PC-3 (cell line): ENCODE measurements at regions not wholly inside any gene's neighbourhood (a gene's known extent, or its start where the extent isn't known, plus 50 kb on each side); places are given as distances from the start of the nearest gene placed in this dataset.
A peak's percentile ranks its signal among the peaks of the same experiment; 100 is the strongest.

ENCODE experiments used
- ATAC-seq: fragments of 200-7000 bp; cut with Tn5 transposase; 2 replicates; pipeline ENCODE4 v1.9.1; 2020; ENCODE audit warnings: mild to moderate bottlenecking, moderate library complexity
- BruUV-seq: library from RNA; stranded (reverse); fragments of 400-500 nt; replicated peaks from 2 replicates; lab custom pipeline; 2021; lab: Mats Ljungman, UMichigan
- CTCF ChIA-PET: fragments of 300-600 bp; sonication (Branson Sonifier 250); formaldehyde crosslinking; loops from one replicate; lab custom pipeline; 2022; ENCODE audit warnings: antibody characterized with exemption; lab: Charles Lee
- POLR2A ChIA-PET: fragments of 300-600 bp; sonication (Branson Sonifier 250); formaldehyde crosslinking; loops from one replicate; lab custom pipeline; 2022; ENCODE audit warnings: antibody characterized with exemption; ENCODE audit not compliant: unreplicated experiment; lab: Charles Lee
- DNase-seq: peaks from one replicate; pipeline ENCODE4 v3.0.0-alpha.2; 2015
- H2AFZ ChIP-seq: fragments of 300-600 bp; sonication (generic); 2 replicates; pipeline ENCODE4 v1.6.0; 2016; ENCODE audit warnings: antibody characterized with exemption, low read length
- H3F3A ChIP-seq: fragments of 300-600 bp; sonication (generic); one replicate; pipeline ENCODE4 v1.6.0; 2017; ENCODE audit warnings: antibody characterized with exemption, low read length, control low read depth, mild to moderate bottlenecking; ENCODE audit not compliant: unreplicated experiment
- H3K27ac ChIP-seq: fragments of 300-600 bp; sonication (generic); 2 replicates; pipeline ENCODE4 v1.5.1; 2016; ENCODE audit warnings: mild to moderate bottlenecking, low read length
- H3K27me3 ChIP-seq: fragments of 300-600 bp; sonication (generic); 2 replicates; pipeline ENCODE4 v1.6.1; 2016; ENCODE audit warnings: low read length, mixed read lengths
- H3K36me3 ChIP-seq: fragments of 300-600 bp; sonication (generic); 2 replicates; pipeline ENCODE4 v1.6.1; 2016; ENCODE audit warnings: low read depth, mixed run types, low read length, mixed read lengths
- H3K4me1 ChIP-seq: fragments of 300-600 bp; sonication (generic); 2 replicates; pipeline ENCODE4 v1.5.1; 2016; ENCODE audit warnings: low read length; ENCODE audit not compliant: insufficient read depth
- H3K4me2 ChIP-seq: fragments of 300-600 bp; sonication (generic); 2 replicates; pipeline ENCODE4 v1.6.0; 2016; ENCODE audit warnings: low read length
- H3K4me3 ChIP-seq: fragments of 300-600 bp; sonication (generic); 2 replicates; pipeline ENCODE4 v1.5.1; 2016; ENCODE audit warnings: mild to moderate bottlenecking, low read length, mixed read lengths
- H3K79me2 ChIP-seq: fragments of 300-600 bp; sonication (generic); 2 replicates; pipeline ENCODE4 v1.6.1; 2017; ENCODE audit warnings: low read length, mixed read lengths
- H3K9ac ChIP-seq: fragments of 300-600 bp; sonication (generic); 2 replicates; pipeline ENCODE4 v1.6.0; 2016; ENCODE audit warnings: mild to moderate bottlenecking, low read length
- H3K9me2 ChIP-seq: fragments of 300-600 bp; sonication (generic); replicated peaks from 2 replicates; pipeline ENCODE4 v1.6.1; 2016; ENCODE audit warnings: mixed run types, low read length, mixed read lengths
- H3K9me3 ChIP-seq: fragments of 300-600 bp; sonication (generic); 2 replicates; pipeline ENCODE4 v1.6.1; 2016; ENCODE audit warnings: low read length, mixed read lengths
- H4K20me1 ChIP-seq: fragments of 300-600 bp; sonication (generic); 2 replicates; pipeline ENCODE4 v1.6.1; 2016; ENCODE audit warnings: low read length, mixed read lengths
- CTCF ChIP-seq: fragments of 300-600 bp; sonication (generic); conservative IDR thresholded peaks from 2 replicates; pipeline ENCODE4 v1.5.1; 2017; ENCODE audit warnings: antibody characterized with exemption, low read depth, mild to moderate bottlenecking, low read length
- EZH2 ChIP-seq: fragments of 300-600 bp; sonication (generic); IDR thresholded peaks from one replicate; pipeline ENCODE4 v1.6.1; 2017; ENCODE audit warnings: antibody characterized with exemption, mild to moderate bottlenecking, low read length; ENCODE audit not compliant: unreplicated experiment
- EZH2phosphoT487 ChIP-seq: fragments of 300-600 bp; sonication (generic); IDR thresholded peaks from 2 replicates; pipeline ENCODE4 v1.6.1; 2018; ENCODE audit warnings: mild to moderate bottlenecking, antibody characterized with exemption, low read length, borderline replicate concordance
- intact Hi-C: fragments of 100-400 bp; cut with micrococcal nuclease; formaldehyde crosslinking; loops from 2 replicates; pipeline ENCODE4 v1.9.0; 2023

- no peak overlapping the region for H3K4me2 ChIP-seq
- ChIA-PET CTCF (no interaction called here), POLR2A (no interaction called here)
- BruUV-seq = no TSS peak
- H4K20me1 ChIP-seq = no peaks in the 10 kb centered on the region
- H3K9me3 ChIP-seq = no peaks in the 10 kb centered on the region
- DNase-seq (peak; percentile 3), ATAC-seq (no peak)
- no peaks in the 10 kb centered on the region for H3K9me2 ChIP-seq
- no peak overlapping the region for H3K9ac ChIP-seq
- H3F3A ChIP-seq = no peaks in the 10 kb centered on the region
- TF ChIP-seq CTCF (no peak), EZH2 (no peak), EZH2phosphoT487 (no peak)
- H3K36me3 ChIP-seq = no peaks in the 10 kb centered on the region
- H3K4me3 ChIP-seq = no peak overlapping the region
- intact Hi-C loops = no loop called here
- no peaks in the 10 kb centered on the region for H3K4me1 ChIP-seq
- H3K27ac ChIP-seq = no peak overlapping the region
- no peaks in the 10 kb centered on the region for H3K79me2 ChIP-seq
- peaks cover 56% of the 10 kb centered on the region for H3K27me3 ChIP-seq
- no peak overlapping the region for H2AFZ ChIP-seq
Measured at GRCh38 chr16:9212621-9213020, 121.2 kb downstream of the HAPSTR1 start.

DNA sequence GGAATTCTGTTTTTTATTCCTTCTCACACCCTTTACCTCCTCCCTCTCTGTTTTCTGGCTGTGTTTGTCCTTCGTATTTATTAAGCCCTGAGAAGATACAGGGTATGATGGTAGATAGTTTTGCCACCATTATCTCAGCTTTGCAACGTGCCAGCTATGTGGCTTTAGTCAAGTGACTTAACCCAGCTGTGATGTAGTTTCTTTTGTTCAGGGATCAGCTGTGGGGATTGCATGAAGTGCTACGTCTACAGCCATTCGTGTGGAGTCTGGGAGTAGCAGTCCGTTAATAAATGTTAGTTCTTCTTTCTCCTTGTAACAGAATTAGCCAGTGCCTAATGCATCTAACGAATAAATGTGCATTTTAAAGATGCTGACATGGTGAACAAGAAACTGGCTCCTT is 128.4 kb downstream of the HAPSTR1 start:
- Histone ChIP-seq H3F3A (no peaks in the 10 kb centered on the region), H3K9me2 (no peaks in the 10 kb centered on the region), H3K4me2 (no peak overlapping the region), H3K4me1 (no peaks in the 10 kb centered on the region), H3K79me2 (no peaks in the 10 kb centered on the region), H3K9ac (no peak overlapping the region), H4K20me1 (no peaks in the 10 kb centered on the region), H3K4me3 (no peak overlapping the region), H2AFZ (no peak overlapping the region), H3K9me3 (no peaks in the 10 kb centered on the region), H3K36me3 (no peaks in the 10 kb centered on the region), H3K27me3 (peaks cover 34% of the 10 kb centered on the region), H3K27ac (no peak overlapping the region)
- no peak for TF ChIP-seq EZH2phosphoT487
- no peak for TF ChIP-seq EZH2
- TF ChIP-seq CTCF = no peak
- DNase-seq = no peak
- ATAC-seq = no peak
- POLR2A ChIA-PET = no interaction called here
- intact Hi-C loops = no loop called here
- CTCF ChIA-PET = no interaction called here
- no TSS peak for BruUV-seq

GRCh38 chr16:9225527-9226316 is 134.3 kb downstream of the HAPSTR1 start:
- Histone ChIP-seq H3K9me3 (no peaks in the 10 kb centered on the region), H3K9ac (no peak overlapping the region), H3K27ac (no peak overlapping the region), H4K20me1 (no peaks in the 10 kb centered on the region), H3K36me3 (no peaks in the 10 kb centered on the region), H3F3A (no peaks in the 10 kb centered on the region), H2AFZ (no peak overlapping the region), H3K27me3 (peaks cover 18% of the 10 kb centered on the region), H3K79me2 (no peaks in the 10 kb centered on the region), H3K4me3 (no peak overlapping the region), H3K4me1 (no peaks in the 10 kb centered on the region), H3K9me2 (no peaks in the 10 kb centered on the region), H3K4me2 (no peak overlapping the region)
- intact Hi-C loops = no loop called here
- peak; percentile 37; the same call in 1 of the 2 replicates for TF ChIP-seq CTCF
- TF ChIP-seq EZH2phosphoT487 = no peak
- TF ChIP-seq EZH2 = no peak
- CTCF ChIA-PET = no interaction called here
- DNase-seq (peak; percentile 6), ATAC-seq (no peak)
- POLR2A ChIA-PET = no interaction called here
- no TSS peak for BruUV-seq
